ENCODE measurements at regions not wholly inside any gene's neighbourhood (a gene's known extent, or its start where the extent isn't known, plus 50 kb on each side); places are given as distances from the start of the nearest gene placed in this dataset.

DNA sequence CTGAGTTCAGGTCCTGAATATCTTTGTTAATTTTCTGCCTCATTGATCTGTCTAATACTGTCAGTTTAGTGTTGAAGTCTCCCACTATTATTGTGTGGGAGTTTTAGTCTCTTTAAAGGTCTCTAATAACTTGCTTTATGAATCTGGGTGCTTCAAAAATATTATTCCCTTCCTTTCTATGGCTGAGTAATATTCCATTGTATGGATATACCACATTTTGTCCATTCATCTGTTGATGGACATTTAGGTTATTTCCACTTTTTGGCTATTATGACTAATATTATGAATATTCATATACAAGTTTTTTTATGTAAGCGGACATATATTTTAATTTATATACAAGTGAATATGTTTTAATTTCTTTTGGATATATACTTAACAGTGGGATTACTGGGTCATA, 82.7 kb downstream of the SDR9C7 start:
- TF ChIP-seq, protein P1, sequence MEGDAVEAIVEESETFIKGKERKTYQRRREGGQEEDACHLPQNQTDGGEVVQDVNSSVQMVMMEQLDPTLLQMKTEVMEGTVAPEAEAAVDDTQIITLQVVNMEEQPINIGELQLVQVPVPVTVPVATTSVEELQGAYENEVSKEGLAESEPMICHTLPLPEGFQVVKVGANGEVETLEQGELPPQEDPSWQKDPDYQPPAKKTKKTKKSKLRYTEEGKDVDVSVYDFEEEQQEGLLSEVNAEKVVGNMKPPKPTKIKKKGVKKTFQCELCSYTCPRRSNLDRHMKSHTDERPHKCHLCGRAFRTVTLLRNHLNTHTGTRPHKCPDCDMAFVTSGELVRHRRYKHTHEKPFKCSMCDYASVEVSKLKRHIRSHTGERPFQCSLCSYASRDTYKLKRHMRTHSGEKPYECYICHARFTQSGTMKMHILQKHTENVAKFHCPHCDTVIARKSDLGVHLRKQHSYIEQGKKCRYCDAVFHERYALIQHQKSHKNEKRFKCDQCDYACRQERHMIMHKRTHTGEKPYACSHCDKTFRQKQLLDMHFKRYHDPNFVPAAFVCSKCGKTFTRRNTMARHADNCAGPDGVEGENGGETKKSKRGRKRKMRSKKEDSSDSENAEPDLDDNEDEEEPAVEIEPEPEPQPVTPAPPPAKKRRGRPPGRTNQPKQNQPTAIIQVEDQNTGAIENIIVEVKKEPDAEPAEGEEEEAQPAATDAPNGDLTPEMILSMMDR (IDR thresholded peaks at IDR 0.05) = no peak
- no peak for TF ChIP-seq POLR2A (IDR thresholded peaks at IDR 0.05)
